K562 (cell line): ENCODE measurements at regions not wholly inside any gene's neighbourhood (a gene's known extent, or its start where the extent isn't known, plus 50 kb on each side); places are given as distances from the start of the nearest gene placed in this dataset.
"Not testable (repeated sequence)": the region's sequence is repeated elsewhere in the genome, so short reads cannot be mapped to it uniquely, and the experiment has no call there.

Experiments
- ATAC-seq: fragments of 200-7000 bp; cut with Tn5 transposase; 3 replicates; pipeline ENCODE4 v1.9.1; 2020; ENCODE audit warnings: moderate library complexity
- BruUV-seq: library from RNA; stranded (reverse); fragments of 400-500 nt; replicated peaks from 2 replicates; lab custom pipeline; 2021; lab: Mats Ljungman, UMichigan
- CTCF ChIA-PET: fragments of 300-600 bp; formaldehyde crosslinking; extraction: SDS; loops from one replicate; lab custom pipeline; 2021; ENCODE audit warnings: low intra/inter-chr PET ratio; lab: Yijun Ruan, JAX
- POLR2A ChIA-PET: fragments of 300-600, 350-650 bp; sonication (Branson Sonifier 250); formaldehyde crosslinking; extraction: SDS; loops from one replicate; lab custom pipeline; 2021; ENCODE audit warnings: antibody characterized with exemption, inconsistent platforms; lab: Yijun Ruan, JAX
- DNase-seq, 4 experiments: peaks; one replicate each; pipeline versions ENCODE4 v3.0.0 to v3.0.0-alpha.2; 2011 to 2018; ENCODE audit warnings: low spot score in 3 of 4, mixed read lengths in 3 of 4; ENCODE audit errors: extremely low read depth in 1 of 4
- FAIRE-seq: peaks from 2 replicates; lab custom pipeline; 2011; peaks lifted over from hg19 to GRCh38; lab: Jason Lieb, UNC
- H2AFZ ChIP-seq: 2 replicates; pipeline ENCODE4 v1.6.0; 2011; ENCODE audit warnings: low read depth, low read length, control low read depth, inconsistent platforms
- H3K27ac ChIP-seq: fragments of 200-600 bp; 3 replicates; pipeline ENCODE4 v1.8.0; 2011; ENCODE audit warnings: low read depth, mild to moderate bottlenecking, control low read depth, inconsistent platforms, low read length, moderate library complexity, mixed read lengths; ENCODE audit errors: extremely low read depth
- H3K27me3 ChIP-seq, 2 experiments: fragments of 300-600 bp in 1 of 2; 2 replicates in 1 of 2; 3 replicates in 1 of 2; pipeline versions ENCODE4 v1.6.0 to v1.8.0; 2011; ENCODE audit warnings: inconsistent platforms in 2 of 2, low read length in 2 of 2, mild to moderate bottlenecking in 1 of 2, mixed read lengths in 1 of 2, moderate library complexity in 1 of 2; ENCODE audit not compliant: control insufficient read depth in 2 of 2, insufficient read depth in 2 of 2
- H3K36me3 ChIP-seq: fragments of 300-600 bp; 3 replicates; pipeline ENCODE4 v1.8.0; 2011; ENCODE audit warnings: mild to moderate bottlenecking, low read length, inconsistent platforms; ENCODE audit not compliant: control insufficient read depth, insufficient read depth
- H3K4me1 ChIP-seq, 2 experiments: fragments of 200-600 bp in 1 of 2; replicated peaks in 1 of 2; 2 replicates in 1 of 2; 3 replicates in 1 of 2; pipeline versions ENCODE4 v1.5.1 to v1.8.0; 2011; ENCODE audit warnings: inconsistent platforms in 2 of 2, low read length in 2 of 2, mild to moderate bottlenecking in 1 of 2, mixed read lengths in 1 of 2, moderate library complexity in 1 of 2; ENCODE audit not compliant: control insufficient read depth in 2 of 2, insufficient read depth in 2 of 2
- H3K4me2 ChIP-seq: 2 replicates; pipeline ENCODE4 v1.6.1; 2011; ENCODE audit warnings: low read length, control low read depth, inconsistent platforms, mixed read lengths; ENCODE audit not compliant: insufficient read depth
- H3K4me3 ChIP-seq: fragments of 200-600 bp; sonication (generic), shearing (Covaris generic); 2 replicates; pipeline ENCODE4 v1.5.1; 2016; ENCODE audit warnings: control low read depth, inconsistent platforms
- H3K79me2 ChIP-seq: fragments of 200-600 bp; 3 replicates; pipeline ENCODE4 v1.8.0; 2011; ENCODE audit warnings: low read length, inconsistent platforms; ENCODE audit not compliant: control insufficient read depth, insufficient read depth
- H3K9ac ChIP-seq, 2 experiments: 2 replicates each; pipeline versions ENCODE4 v1.6.0 to v1.6.1; 2011; ENCODE audit warnings: low read depth in 2 of 2, low read length in 2 of 2, control low read depth in 1 of 2, inconsistent platforms in 1 of 2, mild to moderate bottlenecking in 1 of 2, mixed read lengths in 1 of 2; ENCODE audit not compliant: insufficient read depth in 1 of 2
- H3K9me1 ChIP-seq: one replicate; pipeline ENCODE4 v1.6.0; 2011; ENCODE audit warnings: inconsistent platforms, mild to moderate bottlenecking, low read length, moderate library complexity; ENCODE audit not compliant: control insufficient read depth, insufficient read depth
- H3K9me3 ChIP-seq: replicated peaks from 2 replicates; pipeline ENCODE4 v1.5.1; 2011; ENCODE audit warnings: low read depth, low read length, inconsistent platforms; ENCODE audit not compliant: control insufficient read depth, insufficient read depth
- H4K20me1 ChIP-seq: replicated peaks from 2 replicates; pipeline ENCODE4 v1.6.1; 2011; ENCODE audit warnings: low read length, inconsistent platforms, mixed read lengths; ENCODE audit not compliant: control insufficient read depth, insufficient read depth
- CBFA2T2 ChIP-seq: fragments of 450-650 bp; conservative IDR thresholded peaks from 2 replicates; pipeline ENCODE4 v1.6.1; 2017; ENCODE audit warnings: mild to moderate bottlenecking
- CHCHD3 ChIP-seq: fragments of 250-450 bp; sonication (Bioruptor Pico); IDR thresholded peaks from 2 replicates; pipeline ENCODE4 v2.1.2; 2022; ENCODE audit warnings: mild to moderate bottlenecking
- COPS2 ChIP-seq: fragments of 450-650 bp; conservative IDR thresholded peaks from 2 replicates; pipeline ENCODE4 v1.6.1; 2016; ENCODE audit warnings: mild to moderate bottlenecking, moderate library complexity
- GTF2E2 ChIP-seq: fragments of 200-800 bp; sonication (Bioruptor generic); IDR thresholded peaks from 2 replicates; pipeline ENCODE4 v1.6.1; 2016; ENCODE audit warnings: missing genetic modification characterization, missing compliant biosample characterization
- KDM4B ChIP-seq, 2 experiments: fragments of 450-650 bp in 1 of 2; sonication (generic) in 1 of 2; IDR thresholded peaks; 2 replicates each; pipeline ENCODE4 v1.6.1; 2016 to 2017; ENCODE audit warnings: borderline replicate concordance in 2 of 2, antibody characterized with exemption in 1 of 2, low read depth in 1 of 2, mild to moderate bottlenecking in 1 of 2
- PHF8 ChIP-seq: fragments of 200-600 bp; sonication (generic); IDR thresholded peaks from 2 replicates; pipeline ENCODE4 v1.6.1; 2012; ENCODE audit warnings: mixed run types, mild to moderate bottlenecking, inconsistent platforms, low read length, moderate library complexity, borderline replicate concordance
- STAG1 ChIP-seq: sonication (generic); formaldehyde crosslinking; IDR thresholded peaks from 2 replicates; pipeline ENCODE4 v1.5.0; 2020; ENCODE audit warnings: missing genetic modification reagents, borderline replicate concordance
- ZNF778 ChIP-seq: fragments of 450-650 bp; formaldehyde crosslinking; IDR thresholded peaks from 2 replicates; pipeline ENCODE4 v1.4.0; 2020; ENCODE audit warnings: mild to moderate bottlenecking, moderate library complexity
- WGBS: fragments of 100-300 bp; shearing (Covaris generic); methylation state at CpG from one replicate; pipeline ENCODE4 v1.1.6; 2016; ENCODE audit warnings: low coverage, mixed read lengths; ENCODE audit not compliant: insufficient coverage; ENCODE audit errors: missing lambda C conversion rate; 5-methylcytosine and 5-hydroxymethylcytosine counted together
- in situ Hi-C: fragments of 300-500 bp; cut with MboI; formaldehyde crosslinking; loops from 4 replicates; pipeline ENCODE4 v1.15.0; 2018; ENCODE audit warnings: inconsistent platforms, mixed read lengths
- intact Hi-C: fragments of 100-400 bp; cut with micrococcal nuclease; formaldehyde crosslinking; loops from 2 replicates; pipeline ENCODE4 v1.14.2; 2022

DNA sequence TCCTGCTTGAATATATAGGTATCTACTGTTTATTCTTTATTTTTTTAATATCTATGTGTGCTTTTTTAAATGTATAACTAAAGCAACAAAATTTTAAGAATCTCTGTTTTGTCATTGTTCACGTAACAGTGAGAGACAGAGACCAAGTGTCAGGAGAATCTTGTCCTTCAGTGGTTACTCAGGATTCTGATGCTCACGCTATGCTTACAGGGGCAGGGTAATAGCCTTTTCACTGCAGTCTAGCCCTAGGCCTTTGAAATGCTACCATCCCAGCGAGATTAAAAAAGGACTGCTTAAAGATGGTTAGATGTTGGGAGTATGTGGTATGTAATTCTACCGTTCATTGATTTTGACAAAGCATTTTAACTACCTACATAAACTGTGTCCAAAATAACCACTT is 71.6 kb upstream of the EGFR start:
- H3K4me3 ChIP-seq: no peak overlapping the region
- WGBS: 0% methylated on average over 4 of the region's 4 CpGs
- H4K20me1 ChIP-seq: no peaks in the 10 kb centered on the region
- H3K36me3 ChIP-seq: no peaks in the 10 kb centered on the region
- H3K9ac ChIP-seq: no peak overlapping the region
- ChIA-PET CTCF (no interaction called here), POLR2A (no interaction called here)
- FAIRE-seq (no peak), DNase-seq (no peak), ATAC-seq (no peak)
- TF ChIP-seq CHCHD3 (CRISPR knock-in tag): no peak
- TF ChIP-seq STAG1 (CRISPR knock-in tag): no peak
- TF ChIP-seq KDM4B (IDR thresholded peaks at IDR 0.05; ENCODE audit: borderline replicate concordance in 2 of 2, low read depth in 1 of 2): no peak
- no peak for TF ChIP-seq PHF8
- TF ChIP-seq COPS2: no peak
- no peak for TF ChIP-seq GTF2E2 (tag)
- TF ChIP-seq ZNF778 (CRISPR knock-in tag): no peak
- no peak for TF ChIP-seq CBFA2T2
- no peaks in the 10 kb centered on the region for H3K27me3 ChIP-seq
- BruUV-seq: no TSS peak
- no peaks in the 10 kb centered on the region for H3K9me1 ChIP-seq
- no peaks in the 10 kb centered on the region for H3K79me2 ChIP-seq
- intact Hi-C loops: no loop called here
- in situ Hi-C loops: no loop called here
- H3K9me3 ChIP-seq: no peaks in the 10 kb centered on the region
- H3K4me2 ChIP-seq: no peak overlapping the region
- no peak overlapping the region for H2AFZ ChIP-seq
- H3K27ac ChIP-seq: no peak overlapping the region
- H3K4me1 ChIP-seq: no peaks in the 10 kb centered on the region

DNA sequence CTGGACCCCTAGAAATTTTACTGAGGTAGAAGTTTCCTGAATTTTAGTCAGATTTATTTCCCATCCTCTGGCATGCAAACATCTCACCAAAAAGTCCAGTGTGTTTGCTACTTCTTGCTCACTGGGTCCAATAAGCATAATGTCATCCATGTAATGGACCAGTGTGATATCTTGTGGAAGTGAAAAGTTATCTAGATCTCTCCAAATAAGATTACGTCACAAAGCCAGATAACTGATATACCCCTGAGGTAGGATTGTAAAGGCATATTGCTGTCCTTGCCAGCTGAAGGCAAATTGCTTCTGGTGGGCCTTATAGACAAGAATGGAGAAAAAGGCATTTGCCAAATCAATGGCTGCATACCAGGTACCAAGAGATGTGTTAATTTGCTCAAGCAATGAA is 69.3 kb upstream of the EGFR start:
- intact Hi-C loops, H3K4me2 ChIP-seq, BruUV-seq, POLR2A ChIA-PET, H3K36me3 ChIP-seq, H3K4me3 ChIP-seq, H3K9me3 ChIP-seq, in situ Hi-C loops, H2AFZ ChIP-seq, H3K9ac ChIP-seq, H3K27ac ChIP-seq, FAIRE-seq, ATAC-seq, DNase-seq, CTCF ChIA-PET, H3K9me1 ChIP-seq, H3K27me3 ChIP-seq, H3K79me2 ChIP-seq, H3K4me1 ChIP-seq, H4K20me1 ChIP-seq: not testable (repeated sequence)
- 0% methylated on average over 1 of the region's 1 CpG for WGBS
